Neural cell (in vitro differentiated cells): ENCODE measurements at regions not wholly inside any gene's neighbourhood (a gene's known extent, or its start where the extent isn't known, plus 50 kb on each side); places are given as distances from the start of the nearest gene placed in this dataset.

ENCODE experiments used
- H2AFZ ChIP-seq: fragments of 200-600, 300-800 bp; sonication (generic), shearing (Covaris generic); 2 replicates; pipeline ENCODE4 v1.6.0; 2014; ENCODE audit warnings: low read depth, mild to moderate bottlenecking, antibody characterized with exemption, low read length, moderate library complexity
- H3F3A ChIP-seq: fragments of 200-600 bp; shearing (Covaris generic); 2 replicates; pipeline ENCODE4 v1.6.1; 2016; ENCODE audit warnings: mild to moderate bottlenecking, moderate library complexity, mixed read lengths, antibody characterized with exemption, low read length; ENCODE audit not compliant: insufficient read depth, poor library complexity, severe bottlenecking
- H3K27ac ChIP-seq: fragments of 200-600, 300-800 bp; sonication (generic), shearing (Covaris generic); 2 replicates; pipeline ENCODE4 v1.5.1; 2014; ENCODE audit warnings: mild to moderate bottlenecking, low read length, moderate library complexity
- H3K27me3 ChIP-seq: fragments of 300-800, 200-600 bp; sonication (generic), shearing (Covaris generic); 2 replicates; pipeline ENCODE4 v1.6.0; 2014; ENCODE audit warnings: mild to moderate bottlenecking, low read depth, low read length, moderate library complexity; ENCODE audit not compliant: insufficient read depth
- H3K36me3 ChIP-seq: fragments of 300-800, 200-600 bp; sonication (generic), shearing (Covaris generic); 2 replicates; pipeline ENCODE4 v1.5.1; 2014; ENCODE audit warnings: mild to moderate bottlenecking, antibody characterized with exemption, low read length, moderate library complexity; ENCODE audit not compliant: insufficient read depth
- H3K4me2 ChIP-seq: fragments of 300-800, 200-600 bp; sonication (generic), shearing (Covaris generic); 2 replicates; pipeline ENCODE4 v1.6.0; 2014; ENCODE audit warnings: mild to moderate bottlenecking, low read length
- H3K4me3 ChIP-seq: fragments of 300-800, 200-600 bp; sonication (generic), shearing (Covaris generic); 2 replicates; pipeline ENCODE4 v1.5.1; 2014; ENCODE audit warnings: mild to moderate bottlenecking, low read length, moderate library complexity
- H3K79me2 ChIP-seq: fragments of 200-600 bp; shearing (Covaris generic); replicated peaks from 2 replicates; pipeline ENCODE4 v1.6.0; 2014; ENCODE audit warnings: mild to moderate bottlenecking, low read length, moderate library complexity; ENCODE audit not compliant: insufficient read depth
- H3K9ac ChIP-seq: fragments of 300-800, 200-600 bp; sonication (generic), shearing (Covaris generic); 2 replicates; pipeline ENCODE4 v1.6.1; 2016; ENCODE audit warnings: mild to moderate bottlenecking, low read length, mixed read lengths
- H3K9me2 ChIP-seq: fragments of 200-600 bp; shearing (Covaris generic); 2 replicates; pipeline ENCODE4 v1.6.1; 2016; ENCODE audit warnings: mild to moderate bottlenecking, low read length, mixed read lengths; ENCODE audit not compliant: insufficient read depth
- H3K9me3 ChIP-seq: fragments of 200-600, 300-800 bp; sonication (generic), shearing (Covaris generic); 2 replicates; pipeline ENCODE4 v1.6.1; 2016; ENCODE audit warnings: mild to moderate bottlenecking, mixed run types, low read length, moderate library complexity, mixed read lengths
- H4K20me1 ChIP-seq: fragments of 200-600 bp; shearing (Covaris generic); 2 replicates; pipeline ENCODE4 v1.6.1; 2016; ENCODE audit warnings: mild to moderate bottlenecking, mixed run types; ENCODE audit not compliant: insufficient read depth
- EP300 ChIP-seq: fragments of 450-650 bp; conservative IDR thresholded peaks from 2 replicates; pipeline ENCODE4 v1.6.1; 2014; ENCODE audit warnings: antibody characterized with exemption, mild to moderate bottlenecking, moderate library complexity; ENCODE audit not compliant: poor library complexity, severe bottlenecking
- EZH2 ChIP-seq: fragments of 200-600, 300-800 bp; shearing (Covaris generic), sonication (generic); IDR thresholded peaks from 2 replicates; pipeline ENCODE4 v1.6.1; 2014; ENCODE audit warnings: antibody characterized with exemption, low read length, borderline replicate concordance, mild to moderate bottlenecking; ENCODE audit not compliant: insufficient read depth, poor library complexity, severe bottlenecking
- MXI1 ChIP-seq: fragments of 450-650 bp; conservative IDR thresholded peaks from 2 replicates; pipeline ENCODE4 v1.6.1; 2014; ENCODE audit warnings: antibody characterized with exemption, mild to moderate bottlenecking; ENCODE audit not compliant: poor library complexity, severe bottlenecking
- POLR2AphosphoS5 ChIP-seq: IDR thresholded peaks from 2 replicates; pipeline ENCODE4 v1.6.1; 2012
- RAD21 ChIP-seq: fragments of 450-650 bp; conservative IDR thresholded peaks from 2 replicates; pipeline ENCODE4 v1.6.1; 2014; ENCODE audit warnings: antibody characterized with exemption, mild to moderate bottlenecking, moderate library complexity
- SMC3 ChIP-seq: fragments of 450-650 bp; conservative IDR thresholded peaks from 2 replicates; pipeline ENCODE4 v1.6.1; 2014; ENCODE audit warnings: antibody characterized with exemption, mild to moderate bottlenecking, moderate library complexity; ENCODE audit not compliant: poor library complexity
- TAF1 ChIP-seq: IDR thresholded peaks from 2 replicates; pipeline ENCODE4 v1.6.1; 2012; ENCODE audit warnings: low read depth
- TF ChIP-seq, protein P1 (sequence below): fragments of 450-650 bp; IDR thresholded peaks from 2 replicates; pipeline ENCODE4 v1.5.1; 2014; ENCODE audit warnings: antibody characterized with exemption, mild to moderate bottlenecking, moderate library complexity; ENCODE audit not compliant: poor library complexity, severe bottlenecking
- TF ChIP-seq, protein P2 (sequence below): IDR thresholded peaks from 2 replicates; pipeline ENCODE4 v1.6.1; 2012; ENCODE audit warnings: borderline replicate concordance

DNA sequence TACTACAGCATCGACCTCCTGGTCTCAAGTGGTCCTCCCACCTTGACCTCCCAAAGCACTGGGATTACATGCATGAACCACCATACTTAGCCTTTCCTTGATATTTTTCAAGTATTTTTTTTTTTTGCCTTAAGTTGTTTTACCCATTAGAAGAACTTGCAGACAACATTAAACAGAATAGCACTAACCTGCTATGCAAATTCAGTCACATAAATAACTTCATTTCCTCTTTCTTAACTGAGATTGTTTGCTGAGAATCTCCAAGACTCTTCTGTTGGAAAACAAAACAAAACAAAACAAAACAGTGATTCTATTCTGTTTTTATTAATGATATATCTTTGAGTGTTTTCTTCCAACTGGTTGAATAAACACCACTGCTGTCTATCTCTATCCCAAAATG lies 115.9 kb upstream of the IFNG-AS1 start:
- H3K9me3 ChIP-seq, result no peaks in the 10 kb centered on the region
- no peaks in the 10 kb centered on the region for H3K36me3 ChIP-seq
- no peak overlapping the region for H3K9ac ChIP-seq
- H2AFZ ChIP-seq, result no peak overlapping the region
- H3K4me3 ChIP-seq, result no peak overlapping the region
- no peaks in the 10 kb centered on the region for H3F3A ChIP-seq
- no peak overlapping the region for H3K4me2 ChIP-seq
- no peaks in the 10 kb centered on the region for H3K27me3 ChIP-seq
- H3K27ac ChIP-seq, result no peak overlapping the region
- H3K9me2 ChIP-seq, result no peaks in the 10 kb centered on the region
- H4K20me1 ChIP-seq, result no peaks in the 10 kb centered on the region
- no peaks in the 10 kb centered on the region for H3K79me2 ChIP-seq
- TF ChIP-seq POLR2AphosphoS5, result no peak

DNA sequence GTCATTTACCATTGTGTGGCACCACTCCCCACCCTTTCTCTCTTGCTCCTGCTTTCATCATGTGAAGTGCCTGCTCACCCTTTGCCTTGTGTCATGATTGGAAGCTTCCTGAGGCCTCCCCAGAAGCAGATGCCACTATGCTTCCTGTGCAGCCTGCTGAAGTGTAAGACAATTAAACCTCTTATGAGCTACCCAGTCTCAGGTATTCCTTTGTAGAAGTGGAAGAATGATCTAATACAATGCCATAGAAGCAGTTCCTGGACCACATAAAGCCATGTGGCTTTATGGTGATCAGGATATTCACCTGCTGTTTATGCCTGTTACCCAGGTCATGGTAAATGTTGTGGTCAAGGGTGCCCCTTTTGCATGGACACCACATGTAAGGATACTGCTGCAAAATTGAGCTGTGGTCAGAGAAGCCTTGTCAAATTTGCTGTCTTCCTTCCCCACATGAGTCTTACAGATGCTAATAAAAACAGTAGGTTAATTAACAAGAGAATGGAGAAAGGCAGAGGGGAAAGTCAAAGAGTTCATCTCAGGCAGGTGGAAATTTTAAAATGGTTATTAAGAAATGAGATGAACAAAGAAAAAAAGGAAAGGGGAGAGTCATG lies 112.8 kb upstream of the IFNG-AS1 start:
- Histone ChIP-seq H3K9ac (no peak overlapping the region), H2AFZ (no peak overlapping the region), H3F3A (no peaks in the 10 kb centered on the region), H4K20me1 (no peaks in the 10 kb centered on the region), H3K4me3 (no peak overlapping the region), H3K79me2 (no peaks in the 10 kb centered on the region), H3K9me2 (no peaks in the 10 kb centered on the region), H3K9me3 (no peaks in the 10 kb centered on the region), H3K27ac (no peak overlapping the region), H3K27me3 (no peaks in the 10 kb centered on the region), H3K36me3 (no peaks in the 10 kb centered on the region), H3K4me2 (no peak overlapping the region)
- TF ChIP-seq SMC3 (no peak), MXI1 (no peak), TAF1 (no peak), EP300 (no peak)

GRCh38 chr12:67877727-67878126 lies 111.5 kb upstream of the IFNG-AS1 start:
- Histone ChIP-seq H3K4me3 (no peak overlapping the region), H3K4me2 (no peak overlapping the region), H3F3A (no peaks in the 10 kb centered on the region), H3K9me3 (no peaks in the 10 kb centered on the region), H3K9me2 (no peaks in the 10 kb centered on the region), H4K20me1 (no peaks in the 10 kb centered on the region), H3K36me3 (no peaks in the 10 kb centered on the region), H3K27me3 (no peaks in the 10 kb centered on the region), H3K9ac (no peak overlapping the region), H3K79me2 (no peaks in the 10 kb centered on the region), H2AFZ (no peak overlapping the region), H3K27ac (no peak overlapping the region)
- TF ChIP-seq POLR2AphosphoS5, result no peak
- TF ChIP-seq, protein P1, sequence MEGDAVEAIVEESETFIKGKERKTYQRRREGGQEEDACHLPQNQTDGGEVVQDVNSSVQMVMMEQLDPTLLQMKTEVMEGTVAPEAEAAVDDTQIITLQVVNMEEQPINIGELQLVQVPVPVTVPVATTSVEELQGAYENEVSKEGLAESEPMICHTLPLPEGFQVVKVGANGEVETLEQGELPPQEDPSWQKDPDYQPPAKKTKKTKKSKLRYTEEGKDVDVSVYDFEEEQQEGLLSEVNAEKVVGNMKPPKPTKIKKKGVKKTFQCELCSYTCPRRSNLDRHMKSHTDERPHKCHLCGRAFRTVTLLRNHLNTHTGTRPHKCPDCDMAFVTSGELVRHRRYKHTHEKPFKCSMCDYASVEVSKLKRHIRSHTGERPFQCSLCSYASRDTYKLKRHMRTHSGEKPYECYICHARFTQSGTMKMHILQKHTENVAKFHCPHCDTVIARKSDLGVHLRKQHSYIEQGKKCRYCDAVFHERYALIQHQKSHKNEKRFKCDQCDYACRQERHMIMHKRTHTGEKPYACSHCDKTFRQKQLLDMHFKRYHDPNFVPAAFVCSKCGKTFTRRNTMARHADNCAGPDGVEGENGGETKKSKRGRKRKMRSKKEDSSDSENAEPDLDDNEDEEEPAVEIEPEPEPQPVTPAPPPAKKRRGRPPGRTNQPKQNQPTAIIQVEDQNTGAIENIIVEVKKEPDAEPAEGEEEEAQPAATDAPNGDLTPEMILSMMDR, result no peak
- TF ChIP-seq RAD21, result no peak
- TF ChIP-seq, protein P2, sequence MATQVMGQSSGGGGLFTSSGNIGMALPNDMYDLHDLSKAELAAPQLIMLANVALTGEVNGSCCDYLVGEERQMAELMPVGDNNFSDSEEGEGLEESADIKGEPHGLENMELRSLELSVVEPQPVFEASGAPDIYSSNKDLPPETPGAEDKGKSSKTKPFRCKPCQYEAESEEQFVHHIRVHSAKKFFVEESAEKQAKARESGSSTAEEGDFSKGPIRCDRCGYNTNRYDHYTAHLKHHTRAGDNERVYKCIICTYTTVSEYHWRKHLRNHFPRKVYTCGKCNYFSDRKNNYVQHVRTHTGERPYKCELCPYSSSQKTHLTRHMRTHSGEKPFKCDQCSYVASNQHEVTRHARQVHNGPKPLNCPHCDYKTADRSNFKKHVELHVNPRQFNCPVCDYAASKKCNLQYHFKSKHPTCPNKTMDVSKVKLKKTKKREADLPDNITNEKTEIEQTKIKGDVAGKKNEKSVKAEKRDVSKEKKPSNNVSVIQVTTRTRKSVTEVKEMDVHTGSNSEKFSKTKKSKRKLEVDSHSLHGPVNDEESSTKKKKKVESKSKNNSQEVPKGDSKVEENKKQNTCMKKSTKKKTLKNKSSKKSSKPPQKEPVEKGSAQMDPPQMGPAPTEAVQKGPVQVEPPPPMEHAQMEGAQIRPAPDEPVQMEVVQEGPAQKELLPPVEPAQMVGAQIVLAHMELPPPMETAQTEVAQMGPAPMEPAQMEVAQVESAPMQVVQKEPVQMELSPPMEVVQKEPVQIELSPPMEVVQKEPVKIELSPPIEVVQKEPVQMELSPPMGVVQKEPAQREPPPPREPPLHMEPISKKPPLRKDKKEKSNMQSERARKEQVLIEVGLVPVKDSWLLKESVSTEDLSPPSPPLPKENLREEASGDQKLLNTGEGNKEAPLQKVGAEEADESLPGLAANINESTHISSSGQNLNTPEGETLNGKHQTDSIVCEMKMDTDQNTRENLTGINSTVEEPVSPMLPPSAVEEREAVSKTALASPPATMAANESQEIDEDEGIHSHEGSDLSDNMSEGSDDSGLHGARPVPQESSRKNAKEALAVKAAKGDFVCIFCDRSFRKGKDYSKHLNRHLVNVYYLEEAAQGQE, result no peak
- TF ChIP-seq EZH2, result no peak
- no peak for TF ChIP-seq TAF1
- TF ChIP-seq MXI1, result no peak
- TF ChIP-seq SMC3, result no peak
- no peak for TF ChIP-seq EP300
